SK-N-MC (cell line): ENCODE measurements at regions not wholly inside any gene's neighbourhood (a gene's known extent, or its start where the extent isn't known, plus 50 kb on each side); places are given as distances from the start of the nearest gene placed in this dataset.

Experiments used
- FOXP2 ChIP-seq: optimal IDR thresholded peaks from 2 replicates; pipeline ENCODE3; 2011; ENCODE audit warnings: mild to moderate bottlenecking, moderate library complexity; ENCODE audit not compliant: insufficient read depth; ENCODE audit errors: extremely low read length, control extremely low read depth
- POLR2AphosphoS5 ChIP-seq: IDR thresholded peaks from 2 replicates; pipeline ENCODE4 v1.6.1; 2012; ENCODE audit warnings: mild to moderate bottlenecking, low read depth, low read length, borderline replicate concordance

DNA sequence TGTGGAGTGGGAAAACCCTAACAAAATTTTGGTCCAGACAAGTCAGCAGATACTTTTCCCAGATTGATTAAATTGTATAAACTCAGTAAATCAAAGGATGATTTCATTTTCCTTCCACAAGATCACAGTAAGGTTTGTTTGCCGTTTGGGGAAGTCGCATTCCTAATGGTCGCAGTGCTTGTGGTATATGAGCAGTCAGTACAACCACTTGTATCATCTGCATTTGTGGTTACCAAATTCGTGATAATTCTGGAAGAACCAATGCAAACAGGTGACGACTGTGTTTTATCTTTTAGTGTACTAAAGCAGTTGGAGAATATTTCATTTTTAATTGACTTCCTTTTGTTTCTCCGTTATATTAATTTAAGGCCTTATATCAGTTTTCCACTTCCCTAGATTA is 100.0 kb upstream of the CNTN6 start:
- TF ChIP-seq FOXP2 (no peak), POLR2AphosphoS5 (no peak)
